GM12878 (cell line): ENCODE measurements at regions not wholly inside any gene's neighbourhood (a gene's known extent, or its start where the extent isn't known, plus 50 kb on each side); places are given as distances from the start of the nearest gene placed in this dataset.
A peak's percentile ranks its signal among the peaks of the same experiment; 100 is the strongest.

Experiments used
- ATAC-seq: fragments of 200-7000 bp; cut with Tn5 transposase; 3 replicates; pipeline ENCODE4 v1.9.1; 2020; ENCODE audit warnings: mild to moderate bottlenecking, moderate library complexity
- BruUV-seq: library from RNA; stranded (reverse); fragments of 400-500 nt; replicated peaks from 2 replicates; lab custom pipeline; 2021; lab: Mats Ljungman, UMichigan
- CTCF ChIA-PET: fragments of 300-600 bp; sonication (Branson Sonifier 250); formaldehyde crosslinking; extraction: SDS; loops from one replicate; lab custom pipeline; 2021; ENCODE audit warnings: inconsistent platforms; lab: Yijun Ruan, JAX
- POLR2A ChIA-PET: fragments of 350-600 bp; formaldehyde crosslinking; extraction: SDS; loops from one replicate; lab custom pipeline; 2021; ENCODE audit warnings: inconsistent platforms; lab: Charles Lee
- RAD21 ChIA-PET: fragments of 300-600 bp; sonication (Branson Sonifier 250); formaldehyde crosslinking; loops from one replicate; lab custom pipeline; 2023; ENCODE audit warnings: antibody characterized with exemption; ENCODE audit not compliant: unreplicated experiment; lab: Charles Lee
- SMC1A ChIA-PET: fragments of 300-600 bp; sonication (Branson Sonifier 250); formaldehyde crosslinking; loops from one replicate; lab custom pipeline; 2023; ENCODE audit not compliant: unreplicated experiment, uncharacterized antibody; lab: Charles Lee
- DNase-seq: peaks from one replicate; pipeline ENCODE4 v3.0.0-alpha.2; 2011; ENCODE audit warnings: low read depth, low spot score
- FAIRE-seq: peaks from 3 replicates; lab custom pipeline; 2011; peaks lifted over from hg19 to GRCh38; lab: Jason Lieb, UNC
- H2AFZ ChIP-seq: 2 replicates; pipeline ENCODE4 v1.6.0; 2011; ENCODE audit warnings: low read depth, low read length, control low read depth; ENCODE audit not compliant: control insufficient read depth
- H3K27ac ChIP-seq: 2 replicates; pipeline ENCODE4 v1.5.1; 2011; ENCODE audit warnings: control low read depth; ENCODE audit not compliant: control insufficient read depth, insufficient read depth
- H3K27me3 ChIP-seq, 2 experiments: replicated peaks in 1 of 2; 2 replicates each; pipeline versions ENCODE4 v1.6.0 to v1.6.1; 2011; ENCODE audit warnings: low read length in 1 of 2; ENCODE audit not compliant: control insufficient read depth in 2 of 2, insufficient read depth in 2 of 2
- H3K36me3 ChIP-seq, 2 experiments: 2 replicates each; pipeline ENCODE4 v1.5.1; 2011; ENCODE audit warnings: low read length in 1 of 2; ENCODE audit not compliant: control insufficient read depth in 2 of 2, insufficient read depth in 2 of 2
- H3K4me1 ChIP-seq: 2 replicates; pipeline ENCODE4 v1.6.1; 2011; ENCODE audit warnings: mild to moderate bottlenecking, low read length, moderate library complexity, mixed read lengths; ENCODE audit not compliant: control insufficient read depth, insufficient read depth
- H3K4me2 ChIP-seq: 2 replicates; pipeline ENCODE4 v1.6.0; 2011; ENCODE audit warnings: control low read depth; ENCODE audit not compliant: control insufficient read depth, insufficient read depth
- H3K4me3 ChIP-seq: fragments of 200-600 bp; sonication (generic); 2 replicates; pipeline ENCODE4 v1.5.1; 2016
- H3K79me2 ChIP-seq: 2 replicates; pipeline ENCODE4 v1.6.0; 2011; ENCODE audit warnings: low read length; ENCODE audit not compliant: control insufficient read depth, insufficient read depth
- H3K9ac ChIP-seq: 2 replicates; pipeline ENCODE4 v1.8.0; 2011; ENCODE audit warnings: low read length, control low read depth, mixed read lengths; ENCODE audit not compliant: control insufficient read depth, insufficient read depth
- H3K9me3 ChIP-seq: replicated peaks from 3 replicates; pipeline ENCODE4 v1.5.1; 2011; ENCODE audit warnings: mild to moderate bottlenecking, low read length; ENCODE audit not compliant: control insufficient read depth, insufficient read depth
- H4K20me1 ChIP-seq: 2 replicates; pipeline ENCODE4 v1.6.0; 2011; ENCODE audit not compliant: control insufficient read depth, insufficient read depth
- HDGF ChIP-seq: fragments of 450-650 bp; IDR thresholded peaks from 2 replicates; pipeline ENCODE4 v1.6.1; 2016; ENCODE audit warnings: antibody characterized with exemption
- IRF3 ChIP-seq: fragments of 450-650 bp; IDR thresholded peaks from 2 replicates; pipeline ENCODE4 v1.6.1; 2014; ENCODE audit warnings: mild to moderate bottlenecking
- NFIC ChIP-seq: IDR thresholded peaks from 2 replicates; pipeline ENCODE4 v1.6.1; 2012; ENCODE audit warnings: low read depth, mild to moderate bottlenecking, inconsistent platforms, low read length, moderate library complexity
- RAD21 ChIP-seq: IDR thresholded peaks from 2 replicates; pipeline ENCODE4 v1.6.1; 2011; ENCODE audit warnings: mild to moderate bottlenecking, low read depth, low read length, moderate library complexity; ENCODE audit not compliant: insufficient read depth
- RFX5 ChIP-seq: IDR thresholded peaks from 2 replicates; pipeline ENCODE4 v1.6.1; 2011; ENCODE audit warnings: low read depth, low read length, improper control_type of control experiment
- STAT1 ChIP-seq: fragments of 450-650 bp; conservative IDR thresholded peaks from 2 replicates; pipeline ENCODE4 v1.6.1; 2014; ENCODE audit warnings: antibody characterized with exemption, mild to moderate bottlenecking
- ZNF207 ChIP-seq: fragments of 450-650 bp; IDR thresholded peaks from 2 replicates; pipeline ENCODE4 v1.6.1; 2014; ENCODE audit warnings: antibody characterized with exemption, mild to moderate bottlenecking, borderline replicate concordance
- WGBS: methylation state at CpG from one replicate; pipeline ENCODE4 v1.1.6; 2016; ENCODE audit warnings: low lambda C conversion rate; ENCODE audit not compliant: insufficient replicate concordance, insufficient coverage; ENCODE audit errors: missing lambda C conversion rate; 5-methylcytosine and 5-hydroxymethylcytosine counted together
- in situ Hi-C: fragments of 300-500 bp; cut with MboI; formaldehyde crosslinking; loops from 9 replicates; pipeline ENCODE4 v1.14.3; 2018; ENCODE audit warnings: mixed read lengths
- intact Hi-C: fragments of 100-400 bp; cut with micrococcal nuclease; formaldehyde crosslinking; loops from one replicate; pipeline ENCODE4 v1.14.2; 2022; ENCODE audit not compliant: unreplicated experiment

- in situ Hi-C loops (no loop called here), intact Hi-C loops (loop anchor here (2.0 kb wide), 1 partner anchor 45 kb away; no protein-coding TSS in a partner anchor)
- FAIRE-seq (no peak), DNase-seq (no peak), ATAC-seq (no peak)
- TF ChIP-seq IRF3, result no peak
- peak; percentile 29; the same call in 1 of the 2 replicates for TF ChIP-seq RAD21
- ChIA-PET RAD21 (interaction anchor here (0.5 to 4.9 kb wide), 13 partner anchors 9 to 182 kb away, joined by 3 to 37 read pairs (median 6); no protein-coding TSS in a partner anchor), SMC1A (interaction anchor here (0.6 to 5.6 kb wide), 20 partner anchors 8 to 136 kb away, joined by 3 to 106 read pairs (median 4); partner anchors contain the start of gene SHB), POLR2A (interaction anchor here (0.9 to 2.0 kb wide), 4 partner anchors 8 to 47 kb away, joined by 3 to 6 read pairs (median 4); no protein-coding TSS in a partner anchor), CTCF (interaction anchor here (0.8 to 11.0 kb wide), 14 partner anchors 9 to 179 kb away, joined by 3 to 116 read pairs (median 4); no protein-coding TSS in a partner anchor)
- H3K27me3 ChIP-seq, result peaks cover 0 to 2% of the 10 kb centered on the region in 2 experiments; a peak in 3 of 4 replicates
- H3K9ac ChIP-seq, result no peak overlapping the region
- no peak overlapping the region for H3K4me3 ChIP-seq
- no peak overlapping the region for H3K27ac ChIP-seq
- peaks cover 3% of the 10 kb centered on the region; the same call in 1 of the 2 replicates for H3K4me1 ChIP-seq
- H3K4me2 ChIP-seq, result no peak overlapping the region
- H4K20me1 ChIP-seq, result no peaks in the 10 kb centered on the region
- BruUV-seq, result no TSS peak
- H3K36me3 ChIP-seq, result no peaks in the 10 kb centered on the region
- no peaks in the 10 kb centered on the region for H3K79me2 ChIP-seq
- H2AFZ ChIP-seq, result no peak overlapping the region
- H3K9me3 ChIP-seq, result no peaks in the 10 kb centered on the region
Measured at GRCh38 chr9:38133595-38133994, 64.6 kb upstream of the SHB start.

DNA sequence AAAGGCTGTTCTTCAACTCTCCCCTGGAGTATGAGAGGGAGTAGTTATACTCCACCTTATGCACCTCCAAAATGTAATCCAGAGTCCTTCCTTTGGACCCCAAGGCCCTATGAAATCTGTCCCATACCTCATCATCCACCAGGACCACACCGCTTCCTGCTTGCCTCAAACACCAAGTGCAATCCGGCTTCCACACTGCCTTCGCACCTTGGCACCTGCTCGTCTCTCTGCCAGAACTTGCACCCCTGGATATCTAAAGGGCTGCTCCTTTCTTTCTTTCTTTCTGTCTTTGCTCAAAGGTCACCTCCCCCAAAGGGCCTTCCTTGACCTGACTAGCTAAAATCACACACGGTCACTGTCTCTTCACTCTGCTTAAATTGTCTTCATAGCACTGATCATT lies 63.9 kb upstream of the SHB start:
- no peak overlapping the region for H3K4me2 ChIP-seq
- H4K20me1 ChIP-seq, result no peaks in the 10 kb centered on the region
- H3K9ac ChIP-seq, result no peak overlapping the region
- no peak for FAIRE-seq
- ChIA-PET CTCF (interaction anchor here (0.8 to 11.0 kb wide), 12 partner anchors 9 to 178 kb away, joined by 3 to 116 read pairs (median 4); no protein-coding TSS in a partner anchor), SMC1A (interaction anchor here (0.7 to 5.6 kb wide), 16 partner anchors 8 to 137 kb away, joined by 3 to 106 read pairs (median 6); no protein-coding TSS in a partner anchor), POLR2A (interaction anchor here (1.1 to 1.6 kb wide), 4 partner anchors 8 to 27 kb away, joined by 3 to 6 read pairs (median 4); no protein-coding TSS in a partner anchor)
- 39% methylated on average over 5 of the region's 5 CpGs for WGBS
- in situ Hi-C loops, result no loop called here
- H3K79me2 ChIP-seq, result no peaks in the 10 kb centered on the region
- H3K27ac ChIP-seq, result no peak overlapping the region
- no TSS peak for BruUV-seq
- H3K4me3 ChIP-seq, result no peak overlapping the region
- no peak overlapping the region for H2AFZ ChIP-seq
- peaks cover 0 to 2% of the 10 kb centered on the region in 2 experiments; a peak in 3 of 4 replicates for H3K27me3 ChIP-seq
- TF ChIP-seq HDGF (no peak), ZNF207 (no peak), RFX5 (no peak), STAT1 (no peak), NFIC (no peak)
- TF ChIP-seq, all 136 proteins: peak for 0
- Histone ChIP-seq H3K4me1 (peaks cover 3% of the 10 kb centered on the region; the same call in 1 of the 2 replicates), H3K9me3 (no peaks in the 10 kb centered on the region), H3K36me3 (no peaks in the 10 kb centered on the region)
- intact Hi-C loops, result loop anchor here (2.0 kb wide), 1 partner anchor 44 kb away; no protein-coding TSS in a partner anchor
- no peak for DNase-seq
- no peak for ATAC-seq
- RAD21 ChIA-PET, result interaction anchor here (0.5 to 4.9 kb wide), 13 partner anchors 9 to 182 kb away, joined by 3 to 37 read pairs (median 5); no protein-coding TSS in a partner anchor
